Central memory CD8-positive, alpha-beta T cell (primary cell): ENCODE measurements at regions not wholly inside any gene's neighbourhood (a gene's known extent, or its start where the extent isn't known, plus 50 kb on each side); places are given as distances from the start of the nearest gene placed in this dataset.

Experiments
- ATAC-seq: fragments of 150-1000 bp; cut with Tn5 transposase; replicated peaks from 2 replicates; pipeline ENCODE4 v1.10.0; 2022; ENCODE audit warnings: mild to moderate bottlenecking, moderate FRiP score, moderate number of reproducible peaks; ENCODE audit not compliant: poor library complexity, severe bottlenecking; ENCODE audit errors: extremely low read depth
- DNase-seq, 2 donors: peaks; one replicate each; pipeline ENCODE4 v3.0.0; 2021; ENCODE audit warnings: low spot score in 2 of 2
- H3K27ac Mint-ChIP-seq: one replicate; pipeline ENCODE4 v1.8.0; 2022; ENCODE audit warnings: low read depth, mild to moderate bottlenecking, moderate library complexity, mixed read lengths
- H3K27me3 Mint-ChIP-seq: one replicate; pipeline ENCODE4 v1.8.0; 2022; ENCODE audit warnings: mixed read lengths
- H3K36me3 Mint-ChIP-seq: one replicate; pipeline ENCODE4 v1.8.0; 2022; ENCODE audit warnings: mild to moderate bottlenecking, moderate library complexity, mixed read lengths; ENCODE audit not compliant: insufficient read depth
- H3K4me1 Mint-ChIP-seq: one replicate; pipeline ENCODE4 v1.8.0; 2022; ENCODE audit warnings: mixed read lengths
- H3K4me3 Mint-ChIP-seq: one replicate; pipeline ENCODE4 v1.8.0; 2022; ENCODE audit warnings: mild to moderate bottlenecking, moderate library complexity, mixed read lengths
- H3K9me3 Mint-ChIP-seq: one replicate; pipeline ENCODE4 v1.8.0; 2022; ENCODE audit warnings: mixed read lengths

DNA sequence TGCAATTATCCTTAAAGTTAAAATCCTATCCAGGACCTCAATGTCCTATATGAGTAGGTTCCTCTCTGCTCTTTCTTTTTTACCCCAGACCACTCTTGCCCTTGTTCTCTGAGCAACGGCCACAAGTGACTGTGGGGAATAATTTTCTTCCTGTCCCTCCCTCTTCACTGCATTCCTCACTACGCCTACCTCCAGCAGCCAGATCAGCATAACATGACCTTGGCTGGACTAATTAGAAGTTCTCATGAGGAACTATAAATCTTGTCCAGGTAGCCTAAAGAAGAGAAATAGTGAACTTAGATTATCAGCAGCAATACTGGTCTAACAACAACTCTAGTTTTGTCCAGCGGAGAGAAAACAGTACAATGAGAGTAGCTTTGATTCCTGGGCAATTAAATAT lies 643.8 kb upstream of the KLHL29 start:
- H3K36me3 Mint-ChIP-seq: no peaks in the 10 kb centered on the region
- no peaks in the 10 kb centered on the region for H3K4me1 Mint-ChIP-seq

DNA sequence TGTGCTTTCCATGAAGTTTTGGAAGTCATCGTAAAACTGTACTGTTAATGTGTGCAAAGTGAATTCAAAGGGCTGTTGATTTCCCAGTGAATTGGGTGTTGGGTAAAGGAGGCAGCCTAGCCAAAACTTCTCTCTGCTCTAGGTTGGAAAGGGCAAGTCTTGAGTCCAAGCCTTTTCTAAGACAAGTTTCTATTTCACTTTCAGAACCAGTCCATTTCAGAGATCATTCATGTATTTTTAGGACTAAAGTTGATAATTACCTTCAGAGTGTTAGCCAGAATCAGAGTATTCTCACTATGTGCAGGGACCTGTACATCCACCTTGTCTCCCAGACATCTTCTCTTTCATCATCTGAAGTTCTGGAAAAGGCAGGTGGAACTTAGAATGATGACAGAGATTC lies 636.1 kb upstream of the KLHL29 start:
- no peak overlapping the region for H3K27ac Mint-ChIP-seq
- no peaks in the 10 kb centered on the region for H3K27me3 Mint-ChIP-seq
- peaks cover 21% of the 10 kb centered on the region for H3K9me3 Mint-ChIP-seq
- no peak for ATAC-seq
- no peak overlapping the region for H3K4me3 Mint-ChIP-seq
- DNase-seq: no peak
- no peaks in the 10 kb centered on the region for H3K36me3 Mint-ChIP-seq
- H3K4me1 Mint-ChIP-seq: no peaks in the 10 kb centered on the region

More for the DNA sequence above, 643.8 kb upstream of the KLHL29 start:
- Mint-ChIP-seq H3K4me3 (no peak overlapping the region), H3K27ac (no peak overlapping the region), H3K9me3 (peaks cover 39% of the 10 kb centered on the region), H3K27me3 (no peaks in the 10 kb centered on the region)
- DNase-seq (no peak), ATAC-seq (no peak)

DNA sequence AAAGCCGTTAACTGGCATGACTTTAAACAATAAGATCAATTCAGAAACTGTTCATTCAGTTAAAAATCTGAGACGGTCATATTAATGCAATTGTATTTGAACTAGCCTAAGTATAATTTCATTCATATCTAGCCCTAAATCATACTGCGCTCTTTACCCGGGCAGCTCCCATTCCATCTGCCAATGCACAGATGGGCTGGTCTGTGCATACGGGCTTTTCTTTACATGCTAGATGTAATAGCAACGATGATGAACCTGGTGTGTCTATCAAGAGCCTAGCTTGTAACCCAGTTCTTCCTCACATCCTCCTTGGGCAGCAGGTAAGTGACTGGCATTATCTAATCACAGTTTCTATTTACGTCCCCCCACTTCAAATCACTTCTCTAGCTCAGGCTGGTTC lies 631.5 kb upstream of the KLHL29 start:
- Mint-ChIP-seq H3K4me3 (no peak overlapping the region), H3K4me1 (no peaks in the 10 kb centered on the region), H3K27me3 (no peaks in the 10 kb centered on the region), H3K36me3 (no peaks in the 10 kb centered on the region), H3K9me3 (peaks cover 17% of the 10 kb centered on the region), H3K27ac (no peak overlapping the region)
- ATAC-seq: no peak
- no peak for DNase-seq

DNA sequence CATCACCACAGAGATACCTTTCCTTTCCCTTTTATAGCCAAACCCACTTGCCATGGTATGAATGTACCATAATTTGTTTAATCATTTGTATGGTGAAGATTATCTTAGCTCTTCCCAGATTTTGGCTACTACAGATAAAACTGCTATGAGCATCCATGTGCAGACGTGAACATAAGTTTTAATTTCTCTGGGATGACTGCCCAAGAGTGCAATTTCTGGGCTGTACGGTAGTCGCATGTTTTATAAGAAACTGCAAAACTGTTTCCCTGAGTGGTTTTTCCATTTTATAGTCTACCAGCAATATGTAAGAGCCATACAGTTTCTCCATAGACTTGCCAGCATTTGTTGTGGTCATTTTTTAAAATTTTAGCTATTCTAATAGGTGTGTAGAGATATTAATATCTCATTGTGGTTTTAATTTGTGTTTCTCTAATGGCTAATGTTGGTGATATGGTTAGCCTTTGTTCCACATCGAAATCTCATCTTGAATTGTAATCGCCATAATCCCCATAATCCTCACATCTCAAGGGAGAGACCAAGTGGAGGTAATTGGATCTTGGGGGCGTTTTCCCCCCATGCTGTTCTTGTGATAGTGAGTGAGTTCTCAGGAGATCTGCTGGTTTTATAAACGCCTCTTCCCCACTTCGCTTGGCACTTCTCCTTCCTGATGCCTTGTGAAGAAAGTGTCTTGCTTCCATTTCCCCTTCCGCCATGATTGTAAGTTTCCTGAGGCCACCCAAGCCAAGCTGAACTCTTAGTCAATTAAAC lies 628.5 kb upstream of the KLHL29 start:
- no peaks in the 10 kb centered on the region for H3K27me3 Mint-ChIP-seq
- peaks cover 16% of the 10 kb centered on the region for H3K9me3 Mint-ChIP-seq
- H3K4me1 Mint-ChIP-seq: no peaks in the 10 kb centered on the region
- no peak for DNase-seq
- no peak overlapping the region for H3K27ac Mint-ChIP-seq
- ATAC-seq: no peak
- no peak overlapping the region for H3K4me3 Mint-ChIP-seq
- H3K36me3 Mint-ChIP-seq: no peaks in the 10 kb centered on the region

DNA sequence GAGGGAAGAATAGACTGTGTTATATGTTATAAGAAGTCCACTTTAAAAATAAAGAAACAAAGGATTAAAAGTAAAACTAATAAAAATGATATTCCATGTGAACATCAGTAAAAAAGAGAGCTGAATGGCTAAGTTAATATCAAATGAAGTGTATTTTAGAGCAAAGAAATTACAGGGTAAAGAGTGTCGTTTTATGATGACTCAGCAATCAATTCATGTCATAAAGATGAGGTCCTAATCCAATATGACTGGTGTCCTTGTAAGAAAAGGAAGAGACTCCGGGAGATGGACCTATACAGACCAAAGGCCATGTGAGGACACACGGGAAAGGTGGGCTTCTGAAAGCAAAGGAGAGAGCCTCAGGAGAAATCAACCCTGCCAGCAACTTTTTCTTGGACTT lies 615.5 kb upstream of the KLHL29 start:
- H3K27ac Mint-ChIP-seq: no peak overlapping the region
- ATAC-seq: no peak
- H3K36me3 Mint-ChIP-seq: no peaks in the 10 kb centered on the region
- DNase-seq: no peak
- H3K27me3 Mint-ChIP-seq: no peaks in the 10 kb centered on the region
- H3K4me1 Mint-ChIP-seq: no peaks in the 10 kb centered on the region
- H3K4me3 Mint-ChIP-seq: no peak overlapping the region
- H3K9me3 Mint-ChIP-seq: peaks cover 23% of the 10 kb centered on the region

DNA sequence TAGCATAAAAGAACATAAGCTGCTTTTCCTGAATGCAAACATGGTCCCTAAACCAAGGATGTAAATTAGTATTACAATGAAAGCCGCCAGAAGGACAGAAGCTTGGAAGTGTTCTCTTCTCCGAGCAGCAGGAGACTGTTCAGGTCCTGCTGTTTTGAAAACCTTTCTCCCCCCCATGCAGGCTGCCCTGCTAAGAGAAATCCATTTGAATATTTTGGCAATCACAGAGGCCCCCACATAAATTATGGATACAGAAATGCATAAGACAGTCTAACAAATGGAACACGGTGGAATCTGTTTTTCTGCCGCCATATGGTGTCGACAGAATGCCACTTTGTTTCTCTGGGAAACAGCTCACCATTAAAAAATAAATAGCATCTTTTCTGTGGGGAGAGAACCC lies 600.4 kb upstream of the KLHL29 start:
- Mint-ChIP-seq H3K27ac (no peak overlapping the region), H3K4me1 (no peaks in the 10 kb centered on the region), H3K4me3 (no peak overlapping the region), H3K27me3 (no peaks in the 10 kb centered on the region), H3K9me3 (no peaks in the 10 kb centered on the region), H3K36me3 (peaks cover 3% of the 10 kb centered on the region)
- ATAC-seq: no peak
- no peak for DNase-seq

DNA sequence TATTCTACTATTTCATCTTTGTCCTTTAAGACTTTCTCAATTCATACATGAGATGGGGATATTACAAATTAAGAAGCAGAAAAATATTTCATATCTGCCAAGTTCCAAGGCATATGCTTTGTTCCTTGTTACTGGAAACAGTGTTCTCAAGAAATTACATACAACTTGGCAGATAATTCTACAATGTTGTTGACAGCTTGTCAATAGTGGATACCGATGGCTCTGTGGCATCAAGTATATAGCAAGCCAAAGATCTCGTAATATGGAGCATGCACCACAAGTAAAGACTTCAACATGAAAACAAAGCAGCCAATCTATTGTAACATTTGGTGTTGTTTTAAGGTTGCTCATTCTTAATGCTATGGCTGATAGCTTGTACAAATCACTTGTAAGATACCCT lies 598.2 kb upstream of the KLHL29 start:
- H3K4me3 Mint-ChIP-seq: no peak overlapping the region

DNA sequence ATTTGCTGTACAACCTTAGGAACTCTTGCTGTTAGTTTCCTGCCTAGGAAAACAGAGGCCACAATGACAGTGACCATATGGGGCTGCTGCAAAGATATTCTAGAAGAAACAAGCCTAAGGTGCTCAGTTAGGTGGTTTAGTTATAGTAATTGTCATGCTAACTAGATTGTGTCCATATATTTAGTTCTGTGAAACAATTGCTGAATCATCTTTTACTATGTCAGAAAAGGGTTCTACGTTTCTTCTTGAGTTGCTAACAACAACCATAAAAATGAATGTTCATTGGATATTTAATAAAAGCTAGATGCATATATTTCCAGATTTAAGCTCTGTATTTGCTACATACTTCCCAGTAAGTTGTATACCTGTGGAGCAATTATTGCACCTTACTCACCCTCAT lies 597.2 kb upstream of the KLHL29 start:
- H3K4me1 Mint-ChIP-seq: no peaks in the 10 kb centered on the region
- H3K36me3 Mint-ChIP-seq: peaks cover 3% of the 10 kb centered on the region

More for the DNA sequence above, 598.2 kb upstream of the KLHL29 start:
- H3K36me3 Mint-ChIP-seq: peaks cover 3% of the 10 kb centered on the region
- no peaks in the 10 kb centered on the region for H3K4me1 Mint-ChIP-seq
- no peak for DNase-seq
- no peak overlapping the region for H3K27ac Mint-ChIP-seq
- H3K27me3 Mint-ChIP-seq: no peaks in the 10 kb centered on the region
- ATAC-seq: no peak
- H3K9me3 Mint-ChIP-seq: peaks cover 12% of the 10 kb centered on the region

DNA sequence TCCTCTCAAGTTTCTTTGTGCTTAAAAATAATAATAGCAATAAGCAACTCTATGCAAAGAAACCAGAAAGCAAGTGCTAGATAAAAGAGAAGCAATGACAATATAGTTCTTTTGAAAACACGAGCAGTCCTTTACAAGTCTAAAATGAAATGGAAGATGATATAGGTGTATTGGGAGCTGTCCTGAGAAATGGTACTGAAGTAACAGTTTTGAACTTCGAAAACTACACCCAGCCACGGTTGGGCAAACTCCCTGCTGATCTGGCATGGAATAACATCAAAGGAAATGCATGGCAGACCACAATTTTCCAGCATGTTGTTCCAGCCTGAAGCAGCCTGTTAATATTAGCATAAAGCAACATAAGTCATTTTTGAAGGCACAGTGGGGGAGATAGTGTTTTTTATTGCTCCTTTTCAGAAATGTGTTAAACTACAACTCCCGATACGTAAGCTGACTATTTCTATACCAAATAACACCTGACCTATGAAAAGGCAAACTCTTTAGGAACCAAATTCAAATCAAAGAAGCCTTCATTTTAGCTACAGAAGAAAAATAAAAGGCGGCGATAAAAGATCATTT lies 596.1 kb upstream of the KLHL29 start:
- no peak for ATAC-seq
- Mint-ChIP-seq H3K9me3 (peaks cover 16% of the 10 kb centered on the region), H3K36me3 (peaks cover 3% of the 10 kb centered on the region), H3K27ac (no peak overlapping the region), H3K4me1 (no peaks in the 10 kb centered on the region), H3K4me3 (no peak overlapping the region), H3K27me3 (no peaks in the 10 kb centered on the region)
- DNase-seq: no peak

More for the DNA sequence above, 597.2 kb upstream of the KLHL29 start:
- Mint-ChIP-seq H3K9me3 (peaks cover 16% of the 10 kb centered on the region), H3K4me3 (no peak overlapping the region), H3K27me3 (no peaks in the 10 kb centered on the region), H3K27ac (no peak overlapping the region)
- DNase-seq: no peak
- no peak for ATAC-seq

DNA sequence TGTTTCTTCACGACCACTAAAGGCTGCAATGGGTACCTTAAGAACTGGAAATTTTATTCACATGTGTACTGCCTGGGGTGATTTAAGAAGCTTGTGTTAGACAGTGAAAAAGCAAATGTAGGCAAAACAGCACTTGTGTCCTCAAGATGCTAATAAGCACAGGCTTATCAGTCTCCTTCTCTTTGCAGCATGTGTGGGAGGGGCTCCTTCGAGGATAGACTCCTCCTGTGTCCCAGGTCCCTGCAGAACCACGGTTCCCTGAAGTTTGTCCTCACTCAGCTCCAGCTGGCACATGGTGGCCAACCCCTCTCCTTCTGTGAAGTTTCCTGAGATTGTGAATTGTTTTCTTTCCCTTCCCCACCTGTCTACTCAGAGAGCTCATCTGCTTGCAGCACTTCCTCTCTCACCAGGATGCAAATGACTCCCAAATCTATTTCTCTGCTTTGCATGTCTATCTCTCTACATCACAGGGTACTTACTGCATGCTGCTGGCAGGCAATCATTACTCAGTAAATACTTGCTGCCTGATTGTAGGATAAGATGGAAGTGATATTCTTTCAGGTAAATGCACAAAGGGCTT lies 589.6 kb upstream of the KLHL29 start:
- DNase-seq: no peak
- Mint-ChIP-seq H3K27ac (no peak overlapping the region), H3K9me3 (peaks cover 22% of the 10 kb centered on the region), H3K4me1 (no peaks in the 10 kb centered on the region), H3K36me3 (no peaks in the 10 kb centered on the region), H3K27me3 (no peaks in the 10 kb centered on the region), H3K4me3 (no peak overlapping the region)
- no peak for ATAC-seq

DNA sequence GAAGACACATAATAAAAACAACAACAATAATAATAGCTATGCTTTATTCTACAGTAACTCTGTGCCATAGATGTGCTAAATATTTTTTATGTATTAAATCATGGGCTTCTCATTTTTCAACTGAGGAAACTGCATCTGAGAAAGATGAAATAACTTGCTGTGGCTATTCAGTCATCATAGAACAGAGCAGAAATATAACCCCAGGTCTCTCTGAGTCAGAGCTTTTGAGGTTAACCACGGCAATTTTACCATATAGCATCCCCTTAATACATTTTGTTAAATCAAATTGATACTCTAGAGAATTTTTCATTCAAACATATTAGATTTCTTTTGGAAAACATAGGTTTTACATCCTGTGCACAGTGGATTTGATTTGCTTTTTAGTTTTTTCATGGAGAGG lies 586.6 kb upstream of the KLHL29 start:
- Mint-ChIP-seq H3K36me3 (no peaks in the 10 kb centered on the region), H3K27ac (no peak overlapping the region), H3K4me1 (no peaks in the 10 kb centered on the region), H3K9me3 (peaks cover 10% of the 10 kb centered on the region), H3K27me3 (no peaks in the 10 kb centered on the region), H3K4me3 (no peak overlapping the region)
- DNase-seq (no peak), ATAC-seq (no peak)

DNA sequence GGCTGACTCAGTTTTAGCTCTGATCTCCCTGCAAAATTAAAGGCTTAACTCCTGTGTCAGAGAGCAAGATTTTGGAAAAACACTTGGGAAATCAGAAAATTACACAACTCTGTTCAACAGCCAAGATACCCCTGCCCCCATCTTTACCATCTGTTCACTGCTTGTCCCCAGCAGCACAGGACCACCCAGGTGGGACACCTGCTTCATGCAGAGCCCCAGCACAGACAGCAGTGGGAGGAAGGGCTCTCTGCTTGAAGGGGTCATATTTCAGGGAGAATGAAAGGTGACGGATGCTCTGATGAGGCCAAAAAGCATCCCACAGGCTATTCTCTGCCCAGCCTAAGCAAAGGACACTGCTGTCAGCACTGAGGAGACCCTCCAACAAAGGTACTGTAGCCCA lies 584.6 kb upstream of the KLHL29 start:
- no peaks in the 10 kb centered on the region for H3K4me1 Mint-ChIP-seq
- H3K27me3 Mint-ChIP-seq: no peaks in the 10 kb centered on the region
- no peaks in the 10 kb centered on the region for H3K36me3 Mint-ChIP-seq
- DNase-seq: no peak
- H3K27ac Mint-ChIP-seq: no peak overlapping the region
- no peak overlapping the region for H3K4me3 Mint-ChIP-seq
- ATAC-seq: no peak
- peaks cover 22% of the 10 kb centered on the region for H3K9me3 Mint-ChIP-seq

DNA sequence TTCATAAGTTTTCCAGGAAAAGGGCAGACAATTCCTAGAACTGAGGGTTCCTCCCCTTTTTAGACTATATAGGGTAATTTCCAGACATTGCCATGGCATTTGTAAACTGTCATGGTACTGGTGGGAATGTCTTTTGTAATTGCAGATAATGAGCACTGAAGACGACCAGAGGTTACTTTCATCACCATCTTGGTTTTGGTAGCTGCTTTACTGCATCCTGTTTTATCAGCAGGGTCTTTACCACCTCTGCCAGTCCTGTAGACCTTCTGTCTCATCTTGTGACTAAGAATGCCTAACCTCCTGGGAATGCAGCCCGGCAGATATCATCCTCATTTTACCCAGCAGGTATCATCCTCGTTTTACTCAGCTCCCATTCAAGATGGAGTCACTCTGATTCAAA lies 583.9 kb upstream of the KLHL29 start:
- H3K9me3 Mint-ChIP-seq: peaks cover 20% of the 10 kb centered on the region
- DNase-seq (no peak), ATAC-seq (no peak)
- H3K27ac Mint-ChIP-seq: no peak overlapping the region
- H3K36me3 Mint-ChIP-seq: no peaks in the 10 kb centered on the region
- H3K27me3 Mint-ChIP-seq: no peaks in the 10 kb centered on the region
- H3K4me3 Mint-ChIP-seq: no peak overlapping the region
- H3K4me1 Mint-ChIP-seq: no peaks in the 10 kb centered on the region
